Peyer's patch (tissue), 4 donors: ENCODE measurements at regions not wholly inside any gene's neighbourhood (a gene's known extent, or its start where the extent isn't known, plus 50 kb on each side); places are given as distances from the start of the nearest gene placed in this dataset.

Experiments used
- CTCF ChIP-seq, 6 experiments: fragments of 450-650 bp in 4 of 6; fragments of 200-600 bp in 2 of 6; sonication (generic) in 1 of 6; IDR thresholded peaks; one replicate each; pipeline ENCODE4 v1.5.1; 2017 to 2019; ENCODE audit warnings: antibody characterized with exemption in 6 of 6, mild to moderate bottlenecking in 3 of 6, moderate library complexity in 1 of 6
- POLR2A ChIP-seq, 2 donors: fragments of 450-650 bp; IDR thresholded peaks; one replicate each; pipeline ENCODE4 v1.5.1; 2017; ENCODE audit warnings: antibody characterized with exemption in 2 of 2, mild to moderate bottlenecking in 2 of 2, moderate library complexity in 2 of 2

- TF ChIP-seq CTCF (IDR thresholded peaks at IDR 0.05), result no peak
- no peak for TF ChIP-seq POLR2A (IDR thresholded peaks at IDR 0.05)
These were observed 455.0 kb upstream of the DMAC1 start for GRCh38 chr9:8254541-8254940.
